ENCODE measurements at regions not wholly inside any gene's neighbourhood (a gene's known extent, or its start where the extent isn't known, plus 50 kb on each side); places are given as distances from the start of the nearest gene placed in this dataset.

DNA sequence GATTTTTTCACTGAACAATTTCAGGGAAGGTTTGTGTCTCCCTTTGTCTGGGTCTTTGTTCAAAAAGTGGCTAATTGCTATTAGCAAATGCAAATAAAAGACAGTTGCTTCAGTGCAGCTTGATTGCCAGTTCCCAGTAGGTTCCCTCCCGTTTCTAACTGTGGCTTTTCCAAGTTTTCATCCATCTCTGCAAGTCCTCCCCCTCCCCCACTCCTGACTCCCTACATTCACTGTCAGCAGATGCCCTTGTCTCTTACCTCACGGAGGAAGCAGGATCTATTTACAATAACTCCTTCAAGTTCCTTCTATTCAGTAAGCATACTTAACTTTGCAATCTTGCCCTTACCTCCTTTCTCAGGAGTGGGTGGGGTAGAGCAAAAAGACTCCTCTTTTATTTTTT is 55.4 kb upstream of the SCEL start:
- DNase-seq, result no peak

DNA sequence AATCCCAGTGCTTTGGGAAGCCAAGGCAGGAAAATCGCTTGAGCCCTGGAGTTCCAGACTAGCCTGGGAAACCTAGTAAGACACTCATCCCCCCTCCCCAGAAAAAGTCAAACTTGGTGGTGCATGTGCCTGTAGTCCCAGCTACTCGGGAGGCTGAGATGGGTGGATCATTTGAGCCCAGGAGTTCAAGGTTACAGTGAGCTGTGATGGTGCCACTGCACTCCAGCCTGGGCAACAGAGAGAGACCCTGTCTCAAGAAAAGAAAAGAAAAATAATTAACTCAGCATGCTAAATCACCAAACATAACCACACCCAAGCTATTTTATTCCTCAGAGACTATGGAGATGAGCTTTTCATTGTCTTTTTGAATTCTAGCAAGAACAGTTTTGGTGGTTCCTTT is 56.2 kb upstream of the SCEL start:
- no peak for DNase-seq

DNA sequence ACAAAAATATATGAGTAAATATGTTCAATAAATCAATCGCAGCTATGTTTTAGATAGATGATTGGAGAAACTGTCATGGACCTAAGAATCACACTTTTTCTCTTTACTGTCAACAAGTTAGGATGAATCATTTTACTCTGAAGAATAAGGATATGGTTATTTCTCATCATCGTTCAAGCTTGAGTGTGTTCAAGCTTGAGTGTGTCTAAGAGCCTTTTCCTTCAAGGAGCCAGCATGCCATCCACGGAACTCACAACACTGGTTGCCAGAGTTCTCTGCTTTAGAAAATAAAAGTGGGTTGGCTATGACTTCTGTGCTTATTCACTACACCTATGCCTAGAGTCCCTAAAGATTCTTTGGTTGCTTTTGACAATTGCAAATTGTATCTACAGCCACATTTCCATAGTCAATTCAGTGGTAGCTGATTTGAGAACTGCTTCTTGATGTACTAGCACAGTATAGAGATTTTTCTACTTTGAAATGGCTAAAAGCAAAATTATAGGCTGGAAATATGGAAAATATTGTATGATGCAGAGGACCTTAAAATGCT is 58.1 kb upstream of the SCEL start:
- no peak for DNase-seq

DNA sequence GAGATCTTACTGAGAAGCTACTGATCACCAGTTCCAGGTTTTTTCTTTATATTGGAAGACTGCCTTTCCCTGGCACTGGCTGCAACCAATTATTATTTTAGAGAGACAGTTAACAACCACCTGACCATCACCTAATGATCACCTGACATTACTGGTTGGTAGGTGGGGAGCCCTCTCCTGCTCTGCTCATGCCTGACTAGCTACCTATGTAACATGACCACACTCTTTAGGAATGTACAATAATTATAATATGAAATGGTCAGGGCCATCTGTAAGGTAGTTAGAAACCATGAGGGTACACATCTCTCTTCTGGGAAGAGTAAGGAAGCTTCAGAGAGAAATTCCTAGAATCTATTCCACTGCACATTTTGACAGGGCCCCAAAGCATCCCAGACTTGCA is 59.0 kb upstream of the SCEL start:
- no peak for DNase-seq

DNA sequence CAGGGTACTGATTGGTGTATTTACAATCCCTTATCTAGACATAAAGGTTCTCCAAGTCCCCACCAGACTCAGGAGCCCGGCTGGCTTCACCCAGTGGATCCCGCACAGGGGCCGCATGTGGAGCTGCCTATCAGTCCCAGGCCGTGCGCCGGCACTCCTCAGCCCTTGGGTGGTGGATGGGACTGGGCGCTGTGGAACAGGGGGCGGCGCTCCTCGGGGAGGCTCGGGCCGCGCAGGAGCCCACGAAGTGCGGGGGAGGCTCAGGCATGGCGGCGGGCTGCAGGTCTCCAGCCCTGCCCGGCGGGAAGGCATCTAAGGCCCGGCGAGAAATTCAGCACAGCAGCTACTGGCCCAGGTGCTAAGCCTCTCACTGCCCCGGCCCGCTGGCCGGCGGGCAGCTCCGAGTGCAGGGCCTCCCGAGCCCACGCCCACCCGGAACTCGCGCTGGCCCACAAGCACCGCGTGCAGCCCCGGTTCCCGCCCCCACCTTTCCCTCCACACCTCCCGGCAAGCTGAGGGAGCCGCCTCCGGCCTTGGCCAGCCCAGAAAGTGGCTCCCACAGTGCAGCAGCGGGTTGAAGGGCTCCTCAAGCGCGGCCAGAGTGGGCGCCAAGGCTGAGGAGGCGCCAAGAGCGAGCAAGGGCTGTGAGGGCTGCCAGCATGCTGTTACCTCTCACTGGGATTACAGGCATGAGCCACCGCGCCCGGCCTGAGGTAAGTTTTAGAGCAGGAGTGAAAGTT is 60.0 kb upstream of the SCEL start:
- DNase-seq, result no peak

- DNase-seq, result no peak
These were observed 64.5 kb upstream of the SCEL start for GRCh38 chr13:77470986-77471385.

GRCh38 chr13:77466753-77467422 is 68.6 kb upstream of the SCEL start:
- DNase-seq, result no peak

DNA sequence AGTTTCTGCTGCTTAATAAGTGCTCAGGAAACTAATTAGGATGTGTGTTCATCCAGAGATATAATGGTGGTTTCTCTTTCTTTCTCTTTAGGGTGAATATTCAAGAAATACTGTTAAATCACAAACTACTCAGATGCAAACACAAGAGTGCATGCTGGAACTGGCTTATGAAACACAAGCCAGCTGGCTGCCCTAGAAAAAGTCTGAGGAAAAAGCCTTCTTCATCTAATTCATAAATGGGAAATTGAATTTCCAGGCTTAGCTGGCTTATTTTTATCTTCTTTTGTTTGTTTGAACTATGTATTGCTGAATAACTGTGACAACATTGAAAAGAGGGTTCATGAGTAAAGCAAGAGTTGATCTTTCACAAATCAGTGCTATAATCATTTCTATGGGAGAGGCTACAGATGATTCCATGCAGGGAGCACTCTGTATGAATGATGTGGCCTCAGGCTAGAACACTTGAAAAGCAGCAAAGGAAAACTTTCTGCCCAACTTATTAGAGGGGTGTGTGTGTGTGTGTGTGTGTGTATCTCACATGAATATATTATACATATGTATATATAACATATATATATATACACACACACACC is 69.8 kb upstream of the SCEL start:
- no peak for DNase-seq

DNA sequence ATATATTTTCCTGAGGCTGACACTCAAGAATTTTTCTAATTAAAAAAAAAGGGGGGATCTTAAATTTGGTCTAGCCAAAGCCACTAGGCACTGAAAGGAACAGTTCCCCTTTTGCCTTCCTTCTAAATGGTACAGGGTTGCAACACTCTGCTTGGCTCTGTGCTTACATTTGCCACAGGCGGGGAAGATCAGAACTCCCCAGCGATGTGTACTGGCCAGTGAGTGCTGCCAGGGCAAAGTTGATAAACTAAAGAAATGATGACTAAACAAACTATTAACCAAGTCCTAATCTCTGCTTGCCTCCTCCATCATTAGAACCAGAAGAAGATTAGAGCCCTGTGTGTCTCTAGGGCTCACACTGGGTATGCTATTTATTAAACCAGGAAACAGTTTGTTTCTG is 75.3 kb upstream of the SCEL start:
- no peak for DNase-seq

DNA sequence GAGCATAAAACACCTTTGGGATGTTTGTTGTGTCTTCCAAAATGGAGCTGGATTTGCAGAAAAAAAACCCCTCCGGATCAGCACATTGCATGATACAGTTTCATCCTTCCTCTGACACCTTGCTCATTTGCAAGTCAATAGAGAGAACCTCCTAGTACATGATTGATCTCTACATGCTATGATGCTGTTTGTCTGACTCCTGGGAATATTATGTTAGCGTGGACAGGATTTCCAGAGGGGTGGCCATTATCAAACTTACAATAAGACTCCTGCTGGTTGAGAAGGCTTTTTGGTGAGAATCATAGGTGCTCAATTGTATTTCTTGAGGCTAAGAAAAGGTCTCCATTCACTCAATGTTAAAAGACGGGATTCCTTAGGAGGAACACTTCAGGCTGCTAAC is 75.9 kb upstream of the SCEL start:
- DNase-seq, result no peak

GRCh38 chr13:77458736-77459135 is 76.8 kb upstream of the SCEL start:
- no peak for DNase-seq

DNA sequence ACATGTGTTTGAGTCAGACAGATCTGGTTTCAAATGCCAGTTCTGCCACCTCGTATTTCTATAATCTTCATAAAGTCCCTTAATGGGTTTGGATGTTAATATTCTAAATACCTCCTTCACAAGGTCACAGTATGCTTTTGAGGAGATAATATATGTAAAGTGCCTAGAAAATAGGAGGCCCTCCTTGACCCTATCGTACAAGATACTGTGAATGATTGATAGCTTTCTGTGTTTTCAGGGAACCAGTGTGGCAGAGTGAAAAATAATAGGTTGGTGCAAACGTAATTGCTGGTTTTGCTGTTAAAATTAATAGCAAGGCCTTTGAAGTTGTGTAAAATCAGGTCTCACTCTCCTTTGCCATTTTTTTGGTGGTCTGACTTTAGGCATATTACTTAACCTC is 77.5 kb upstream of the SCEL start:
- no peak for DNase-seq

GRCh38 chr13:77456271-77456670 is 79.2 kb upstream of the SCEL start:
- DNase-seq, result no peak

DNA sequence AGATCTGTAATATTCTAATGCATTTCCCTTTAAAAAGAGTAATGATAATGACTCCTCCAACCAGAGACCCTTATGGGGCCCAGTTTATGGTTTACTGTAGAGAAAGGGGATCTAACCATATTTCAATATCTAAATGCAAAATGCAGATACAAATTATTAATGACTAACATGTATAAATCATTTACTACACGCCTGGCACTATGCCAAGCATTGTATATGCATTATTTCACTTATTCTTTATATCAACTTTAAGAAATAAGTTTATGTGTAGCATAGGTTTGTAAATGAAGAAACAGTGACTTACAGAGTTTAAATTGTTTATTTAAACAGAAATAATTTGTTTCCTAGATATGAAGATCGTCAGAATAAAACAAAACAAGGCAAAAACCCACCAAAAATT is 86.2 kb upstream of the SCEL start:
- DNase-seq, result no peak

DNA sequence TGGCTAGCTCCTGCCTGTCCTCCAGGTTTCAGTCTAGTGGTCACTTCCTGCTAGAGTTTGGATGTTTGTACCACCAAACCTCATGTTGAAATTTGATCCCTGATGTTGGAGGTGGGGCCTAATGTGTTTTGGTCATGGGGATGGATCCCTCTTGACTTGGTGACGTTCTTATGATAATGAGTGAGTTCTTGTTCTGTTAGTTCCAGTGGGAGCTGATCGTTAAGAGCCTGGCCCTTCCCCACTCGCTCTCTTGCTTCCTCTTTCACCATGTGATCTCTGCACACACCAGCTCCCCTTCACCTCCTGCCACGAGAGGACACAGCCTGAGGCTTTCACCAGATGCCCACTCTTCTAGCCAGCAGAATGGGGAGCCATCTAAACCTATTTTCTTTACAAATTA is 86.8 kb upstream of the SCEL start:
- no peak for DNase-seq

DNA sequence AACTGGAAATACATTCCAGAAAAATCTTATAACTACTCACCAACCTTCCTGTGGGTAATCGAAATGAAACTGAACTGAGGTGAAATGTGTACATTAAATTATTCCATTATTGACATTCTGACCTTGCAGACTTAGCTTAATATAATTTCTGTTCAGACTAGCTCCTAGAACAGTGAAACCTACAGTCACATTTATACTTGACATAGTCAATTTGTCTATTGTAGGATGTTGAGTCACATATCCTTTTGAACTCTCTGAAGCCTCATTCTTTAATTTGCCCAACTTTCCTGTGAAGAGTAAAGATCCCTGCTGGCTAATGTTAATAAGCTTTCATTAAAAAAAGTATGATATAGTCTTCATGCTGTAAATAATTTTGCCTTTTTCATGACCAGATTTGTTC is 92.0 kb upstream of the SCEL start:
- no peak for DNase-seq

GRCh38 chr13:77437267-77437666 is 98.2 kb upstream of the SCEL start:
- DNase-seq, result no peak

- no peak for DNase-seq
These were observed 101.2 kb upstream of the SCEL start for GRCh38 chr13:77434289-77434688.

- no peak for DNase-seq
These were observed 104.1 kb upstream of the SCEL start for GRCh38 chr13:77431449-77431848.

GRCh38 chr13:77430377-77430951 is 103.6 kb upstream of the MYCBP2 start:
- no peak for DNase-seq

GRCh38 chr13:77429320-77430142 is 102.6 kb upstream of the MYCBP2 start:
- DNase-seq, result no peak

- no peak for DNase-seq
These were observed 98.8 kb upstream of the MYCBP2 start for GRCh38 chr13:77425705-77426104.

- DNase-seq, result no peak
These were observed 96.4 kb upstream of the MYCBP2 start for GRCh38 chr13:77423296-77423695.

Data from NCI-H1930 (cell line).